Activated naive CD8-positive, alpha-beta T cell (primary cell): ENCODE measurements at regions not wholly inside any gene's neighbourhood (a gene's known extent, or its start where the extent isn't known, plus 50 kb on each side); places are given as distances from the start of the nearest gene placed in this dataset.

ENCODE experiments used
- H3K27ac Mint-ChIP-seq: one replicate; pipeline ENCODE4 v1.8.0; 2021; ENCODE audit warnings: mixed read lengths
- H3K27me3 Mint-ChIP-seq: one replicate; pipeline ENCODE4 v1.8.0; 2021; ENCODE audit warnings: mixed read lengths
- H3K36me3 Mint-ChIP-seq: one replicate; pipeline ENCODE4 v1.8.0; 2021; ENCODE audit warnings: mixed read lengths
- H3K4me1 Mint-ChIP-seq: one replicate; pipeline ENCODE4 v1.8.0; 2021; ENCODE audit warnings: low read depth, mixed read lengths
- H3K4me3 Mint-ChIP-seq: one replicate; pipeline ENCODE4 v1.8.0; 2021; ENCODE audit warnings: mild to moderate bottlenecking, mixed read lengths
- H3K9me3 Mint-ChIP-seq: one replicate; pipeline ENCODE4 v1.8.0; 2021; ENCODE audit warnings: low read depth, mixed read lengths

- H3K4me3 Mint-ChIP-seq, result no peak overlapping the region
- no peaks in the 10 kb centered on the region for H3K36me3 Mint-ChIP-seq
- no peaks in the 10 kb centered on the region for H3K4me1 Mint-ChIP-seq
- no peaks in the 10 kb centered on the region for H3K27me3 Mint-ChIP-seq
- no peaks in the 10 kb centered on the region for H3K9me3 Mint-ChIP-seq
- no peak overlapping the region for H3K27ac Mint-ChIP-seq
Observed at GRCh38 chr3:168888781-168889180, 774.7 kb downstream of the MECOM start.

GRCh38 chr3:168885028-168885427 is 778.5 kb downstream of the MECOM start:
- Mint-ChIP-seq H3K4me1 (no peaks in the 10 kb centered on the region), H3K36me3 (no peaks in the 10 kb centered on the region), H3K4me3 (no peak overlapping the region), H3K27me3 (no peaks in the 10 kb centered on the region), H3K9me3 (no peaks in the 10 kb centered on the region), H3K27ac (no peak overlapping the region)

GRCh38 chr3:168884353-168884903 is 779.1 kb downstream of the MECOM start:
- Mint-ChIP-seq H3K27me3 (no peaks in the 10 kb centered on the region), H3K9me3 (no peaks in the 10 kb centered on the region), H3K4me1 (no peaks in the 10 kb centered on the region), H3K27ac (no peak overlapping the region), H3K4me3 (no peak overlapping the region), H3K36me3 (no peaks in the 10 kb centered on the region)

- H3K27ac Mint-ChIP-seq, result no peak overlapping the region
- H3K27me3 Mint-ChIP-seq, result no peaks in the 10 kb centered on the region
- no peaks in the 10 kb centered on the region for H3K36me3 Mint-ChIP-seq
- no peaks in the 10 kb centered on the region for H3K9me3 Mint-ChIP-seq
- no peak overlapping the region for H3K4me3 Mint-ChIP-seq
- no peaks in the 10 kb centered on the region for H3K4me1 Mint-ChIP-seq
Observed at GRCh38 chr3:168883145-168883544, 780.4 kb downstream of the MECOM start.

DNA sequence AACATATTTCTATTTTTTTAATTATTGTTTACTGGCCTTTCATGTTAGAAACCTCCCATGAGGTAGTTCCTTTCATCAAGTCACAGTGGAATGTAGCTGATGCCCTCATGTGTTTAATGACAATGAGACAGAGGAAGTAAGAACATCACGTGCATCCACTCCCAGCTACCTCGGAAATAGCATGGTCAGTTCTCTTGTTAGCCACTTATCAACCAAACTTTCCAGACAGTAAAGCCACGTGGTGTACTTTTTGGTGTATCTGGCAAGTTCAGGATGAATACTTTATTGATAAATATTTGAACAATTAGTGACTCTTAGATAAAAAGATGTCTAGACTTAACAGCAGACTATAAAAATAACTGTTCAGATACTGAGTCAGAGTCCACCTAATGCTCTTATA is 781.7 kb downstream of the MECOM start:
- no peak overlapping the region for H3K4me3 Mint-ChIP-seq
- H3K27me3 Mint-ChIP-seq, result no peaks in the 10 kb centered on the region
- H3K36me3 Mint-ChIP-seq, result no peaks in the 10 kb centered on the region
- no peak overlapping the region for H3K27ac Mint-ChIP-seq
- no peaks in the 10 kb centered on the region for H3K9me3 Mint-ChIP-seq
- no peaks in the 10 kb centered on the region for H3K4me1 Mint-ChIP-seq

GRCh38 chr3:168878655-168879054 is 782.9 kb upstream of the GOLIM4 start:
- H3K4me3 Mint-ChIP-seq, result no peak overlapping the region
- no peaks in the 10 kb centered on the region for H3K36me3 Mint-ChIP-seq
- H3K27me3 Mint-ChIP-seq, result no peaks in the 10 kb centered on the region
- H3K9me3 Mint-ChIP-seq, result no peaks in the 10 kb centered on the region
- H3K27ac Mint-ChIP-seq, result no peak overlapping the region
- H3K4me1 Mint-ChIP-seq, result no peaks in the 10 kb centered on the region

GRCh38 chr3:168877899-168878298 is 782.2 kb upstream of the GOLIM4 start:
- no peaks in the 10 kb centered on the region for H3K27me3 Mint-ChIP-seq
- no peak overlapping the region for H3K4me3 Mint-ChIP-seq
- H3K36me3 Mint-ChIP-seq, result no peaks in the 10 kb centered on the region
- H3K9me3 Mint-ChIP-seq, result no peaks in the 10 kb centered on the region
- H3K4me1 Mint-ChIP-seq, result no peaks in the 10 kb centered on the region
- H3K27ac Mint-ChIP-seq, result no peak overlapping the region

DNA sequence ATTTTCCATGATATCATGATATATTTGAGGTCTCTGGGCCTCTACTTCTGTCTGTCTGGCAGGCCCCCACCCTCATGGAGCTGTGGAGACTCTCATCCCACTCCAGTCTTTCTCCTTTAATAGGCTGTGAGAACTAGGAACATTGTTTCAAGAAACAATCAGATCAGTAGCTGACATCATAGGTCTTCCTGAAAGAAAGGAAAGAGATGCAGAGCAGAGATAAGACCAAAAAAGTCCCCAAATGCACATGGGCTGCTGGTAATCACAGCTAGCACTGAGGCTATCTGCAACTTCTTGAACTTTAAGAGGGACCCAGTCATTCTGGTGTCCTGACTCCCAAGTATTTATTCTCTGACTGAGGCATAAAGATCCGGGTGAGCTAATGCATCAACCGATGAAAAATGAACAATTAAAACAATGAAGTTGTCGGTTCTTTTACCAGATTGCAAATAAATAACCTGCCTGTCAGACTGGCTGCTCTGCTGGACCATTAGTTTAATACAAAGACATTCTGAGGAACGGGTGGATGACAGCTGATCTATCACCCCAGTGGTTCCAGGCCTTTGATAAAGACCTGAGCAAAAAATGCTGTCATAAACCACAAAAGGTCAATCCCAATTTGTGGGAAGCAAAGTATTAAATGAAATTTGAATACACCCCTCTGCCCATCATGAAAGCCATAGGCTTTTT is 780.8 kb upstream of the GOLIM4 start:
- no peaks in the 10 kb centered on the region for H3K4me1 Mint-ChIP-seq
- no peaks in the 10 kb centered on the region for H3K9me3 Mint-ChIP-seq
- H3K36me3 Mint-ChIP-seq, result no peaks in the 10 kb centered on the region
- H3K27me3 Mint-ChIP-seq, result no peaks in the 10 kb centered on the region
- no peak overlapping the region for H3K27ac Mint-ChIP-seq
- H3K4me3 Mint-ChIP-seq, result no peak overlapping the region

DNA sequence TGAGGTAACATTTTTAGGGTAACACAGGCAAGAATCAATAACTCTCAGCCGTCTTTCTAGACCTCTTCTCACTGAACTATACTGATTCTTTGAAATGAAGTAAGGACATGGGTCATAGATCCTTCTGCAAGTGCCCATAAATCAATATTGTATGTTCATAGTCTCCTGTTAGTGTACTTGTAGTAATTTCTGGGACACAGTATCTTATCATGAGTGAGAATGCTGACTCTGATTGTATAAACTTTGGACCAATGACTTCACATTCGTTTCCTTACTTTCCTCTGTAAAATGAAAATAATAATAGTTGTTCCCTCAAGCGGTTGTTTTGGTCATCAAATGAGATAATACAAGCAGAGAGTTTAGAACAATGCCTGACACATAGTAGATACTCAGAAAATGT is 777.1 kb upstream of the GOLIM4 start:
- no peak overlapping the region for H3K27ac Mint-ChIP-seq
- no peak overlapping the region for H3K4me3 Mint-ChIP-seq
- H3K9me3 Mint-ChIP-seq, result no peaks in the 10 kb centered on the region
- no peaks in the 10 kb centered on the region for H3K36me3 Mint-ChIP-seq
- H3K4me1 Mint-ChIP-seq, result no peaks in the 10 kb centered on the region
- no peaks in the 10 kb centered on the region for H3K27me3 Mint-ChIP-seq

GRCh38 chr3:168870892-168871291 is 775.2 kb upstream of the GOLIM4 start:
- no peaks in the 10 kb centered on the region for H3K9me3 Mint-ChIP-seq
- H3K27me3 Mint-ChIP-seq, result no peaks in the 10 kb centered on the region
- H3K36me3 Mint-ChIP-seq, result no peaks in the 10 kb centered on the region
- no peak overlapping the region for H3K4me3 Mint-ChIP-seq
- no peak overlapping the region for H3K27ac Mint-ChIP-seq
- H3K4me1 Mint-ChIP-seq, result no peaks in the 10 kb centered on the region

GRCh38 chr3:168865022-168865551 is 769.4 kb upstream of the GOLIM4 start:
- Mint-ChIP-seq H3K4me3 (no peak overlapping the region), H3K27ac (no peak overlapping the region), H3K9me3 (no peaks in the 10 kb centered on the region), H3K4me1 (no peaks in the 10 kb centered on the region), H3K36me3 (no peaks in the 10 kb centered on the region), H3K27me3 (peaks cover 1% of the 10 kb centered on the region)

GRCh38 chr3:168864107-168865021 is 768.6 kb upstream of the GOLIM4 start:
- Mint-ChIP-seq H3K4me3 (no peak overlapping the region), H3K27ac (no peak overlapping the region), H3K27me3 (peaks cover 1% of the 10 kb centered on the region), H3K36me3 (no peaks in the 10 kb centered on the region), H3K4me1 (no peaks in the 10 kb centered on the region), H3K9me3 (no peaks in the 10 kb centered on the region)

DNA sequence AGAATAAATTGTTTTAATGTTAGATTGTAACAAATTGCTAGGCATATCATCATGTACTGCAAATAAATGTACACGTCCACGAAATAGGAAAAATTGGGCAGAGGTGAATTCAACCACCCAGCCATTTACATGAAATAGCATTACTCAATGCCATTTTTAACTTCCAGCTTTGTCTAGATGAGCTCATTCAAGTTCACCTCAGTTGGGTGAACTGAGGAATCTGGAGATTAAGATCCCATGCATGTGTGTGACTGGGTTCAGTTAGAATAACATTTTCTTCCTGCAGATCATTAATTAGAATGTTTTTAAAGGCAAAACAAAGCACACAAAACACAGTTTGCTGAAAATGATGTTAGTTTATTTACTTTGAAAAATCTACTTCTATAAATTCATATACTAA is 767.8 kb upstream of the GOLIM4 start:
- Mint-ChIP-seq H3K27ac (no peak overlapping the region), H3K4me1 (no peaks in the 10 kb centered on the region), H3K27me3 (peaks cover 1% of the 10 kb centered on the region)

DNA sequence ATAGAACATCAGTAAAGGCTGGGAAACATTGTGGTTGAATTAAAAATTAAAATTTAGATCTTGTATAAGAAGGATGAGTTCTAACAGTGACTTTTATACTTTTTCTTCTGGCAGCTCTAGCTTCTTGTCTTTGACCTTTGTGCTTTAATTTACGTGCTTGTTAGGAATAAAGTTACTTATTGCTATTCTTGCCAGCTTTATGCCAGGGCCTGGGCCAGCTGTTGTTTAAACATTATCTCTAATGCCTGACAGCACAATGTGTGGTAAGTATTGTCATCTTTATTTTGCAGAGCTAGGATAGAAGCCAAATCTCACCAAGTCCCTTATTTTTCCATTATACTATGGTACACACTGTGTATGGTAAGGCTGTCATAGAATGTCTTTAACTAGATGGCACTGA is 766.7 kb upstream of the GOLIM4 start:
- no peaks in the 10 kb centered on the region for H3K4me1 Mint-ChIP-seq
- no peak overlapping the region for H3K4me3 Mint-ChIP-seq
- H3K9me3 Mint-ChIP-seq, result no peaks in the 10 kb centered on the region
- H3K36me3 Mint-ChIP-seq, result no peaks in the 10 kb centered on the region
- peaks cover 1% of the 10 kb centered on the region for H3K27me3 Mint-ChIP-seq
- no peak overlapping the region for H3K27ac Mint-ChIP-seq

More for the DNA sequence above, 767.8 kb upstream of the GOLIM4 start:
- Mint-ChIP-seq H3K9me3 (no peaks in the 10 kb centered on the region), H3K36me3 (no peaks in the 10 kb centered on the region), H3K4me3 (no peak overlapping the region)

- Mint-ChIP-seq H3K36me3 (no peaks in the 10 kb centered on the region), H3K9me3 (peaks cover 5% of the 10 kb centered on the region), H3K27me3 (peaks cover 4% of the 10 kb centered on the region), H3K4me3 (no peak overlapping the region), H3K4me1 (no peaks in the 10 kb centered on the region), H3K27ac (no peak overlapping the region)
Observed at GRCh38 chr3:168860592-168860991, 764.9 kb upstream of the GOLIM4 start.
